KMS-11 (cell line): ENCODE measurements at regions not wholly inside any gene's neighbourhood (a gene's known extent, or its start where the extent isn't known, plus 50 kb on each side); places are given as distances from the start of the nearest gene placed in this dataset.

ENCODE experiments used
- H2AFZ ChIP-seq: fragments of 200-600 bp; sonication (generic); 2 replicates; pipeline ENCODE4 v1.6.1; 2016; ENCODE audit warnings: antibody characterized with exemption, mixed run types, low read depth
- H3K27ac ChIP-seq: fragments of 200-600 bp; sonication (generic); 2 replicates; pipeline ENCODE4 v1.6.1; 2016; ENCODE audit warnings: mild to moderate bottlenecking, mixed run types
- H3K27me3 ChIP-seq: fragments of 200-600 bp; sonication (generic); 2 replicates; pipeline ENCODE4 v1.6.1; 2017; ENCODE audit warnings: mild to moderate bottlenecking, low read depth, mixed run types, moderate library complexity; ENCODE audit not compliant: insufficient read depth
- H3K36me3 ChIP-seq: fragments of 200-600 bp; sonication (generic); 2 replicates; pipeline ENCODE4 v1.6.1; 2017; ENCODE audit warnings: mild to moderate bottlenecking, mixed run types; ENCODE audit not compliant: insufficient read depth
- H3K4me1 ChIP-seq: fragments of 200-600 bp; sonication (generic); 2 replicates; pipeline ENCODE4 v1.6.1; 2016; ENCODE audit warnings: mild to moderate bottlenecking, low read depth, mixed run types; ENCODE audit not compliant: poor library complexity, severe bottlenecking
- H3K4me2 ChIP-seq: fragments of 200-600 bp; sonication (generic); 2 replicates; pipeline ENCODE4 v1.7.0; 2016; ENCODE audit warnings: mild to moderate bottlenecking, mixed run types
- H3K4me3 ChIP-seq: fragments of 200-600 bp; sonication (generic); IDR thresholded peaks from 2 replicates; pipeline ENCODE4 v1.6.1; 2017; ENCODE audit warnings: low read depth, low read length, mixed read lengths; ENCODE audit not compliant: insufficient read depth
- H3K79me2 ChIP-seq: fragments of 200-600 bp; sonication (generic); 2 replicates; pipeline ENCODE4 v1.6.1; 2016; ENCODE audit warnings: low read depth, mixed run types; ENCODE audit not compliant: insufficient read depth
- H3K9ac ChIP-seq: fragments of 200-600 bp; sonication (generic); 2 replicates; pipeline ENCODE4 v1.6.1; 2016; ENCODE audit warnings: mild to moderate bottlenecking, mixed run types
- H4K20me1 ChIP-seq: fragments of 200-600 bp; sonication (generic); 2 replicates; pipeline ENCODE4 v1.6.1; 2016; ENCODE audit warnings: mild to moderate bottlenecking, mixed run types; ENCODE audit not compliant: insufficient read depth
- CTCF ChIP-seq: fragments of 200-600 bp; sonication (generic); conservative IDR thresholded peaks from 2 replicates; pipeline ENCODE4 v1.6.1; 2017; ENCODE audit warnings: low read depth, mild to moderate bottlenecking, antibody characterized with exemption, low read length, moderate library complexity, mixed read lengths

GRCh38 chr10:98328163-98328562 is 60.2 kb upstream of the LOXL4 start:
- TF ChIP-seq CTCF, result no peak
- Histone ChIP-seq H3K4me3 (no peak overlapping the region), H3K27me3 (no peaks in the 10 kb centered on the region), H3K4me1 (no peaks in the 10 kb centered on the region), H3K36me3 (no peaks in the 10 kb centered on the region), H3K27ac (no peak overlapping the region), H3K79me2 (no peaks in the 10 kb centered on the region), H2AFZ (no peak overlapping the region), H4K20me1 (no peaks in the 10 kb centered on the region), H3K9ac (no peak overlapping the region), H3K4me2 (no peak overlapping the region)

GRCh38 chr10:98326621-98327027 is 58.6 kb upstream of the LOXL4 start:
- no peak overlapping the region for H3K9ac ChIP-seq
- TF ChIP-seq CTCF, result no peak
- no peaks in the 10 kb centered on the region for H3K79me2 ChIP-seq
- H3K27me3 ChIP-seq, result no peaks in the 10 kb centered on the region
- H3K4me1 ChIP-seq, result no peaks in the 10 kb centered on the region
- no peak overlapping the region for H2AFZ ChIP-seq
- no peak overlapping the region for H3K4me3 ChIP-seq
- no peak overlapping the region for H3K4me2 ChIP-seq
- H3K27ac ChIP-seq, result no peak overlapping the region
- H4K20me1 ChIP-seq, result no peaks in the 10 kb centered on the region
- no peaks in the 10 kb centered on the region for H3K36me3 ChIP-seq

- no peak for TF ChIP-seq CTCF
- Histone ChIP-seq H3K36me3 (no peaks in the 10 kb centered on the region), H3K27me3 (no peaks in the 10 kb centered on the region), H3K4me2 (no peak overlapping the region), H2AFZ (no peak overlapping the region), H3K79me2 (no peaks in the 10 kb centered on the region), H3K9ac (no peak overlapping the region), H3K27ac (no peak overlapping the region), H4K20me1 (no peaks in the 10 kb centered on the region), H3K4me1 (no peaks in the 10 kb centered on the region), H3K4me3 (no peak overlapping the region)
These were observed 55.5 kb upstream of the LOXL4 start for GRCh38 chr10:98323221-98324164.

DNA sequence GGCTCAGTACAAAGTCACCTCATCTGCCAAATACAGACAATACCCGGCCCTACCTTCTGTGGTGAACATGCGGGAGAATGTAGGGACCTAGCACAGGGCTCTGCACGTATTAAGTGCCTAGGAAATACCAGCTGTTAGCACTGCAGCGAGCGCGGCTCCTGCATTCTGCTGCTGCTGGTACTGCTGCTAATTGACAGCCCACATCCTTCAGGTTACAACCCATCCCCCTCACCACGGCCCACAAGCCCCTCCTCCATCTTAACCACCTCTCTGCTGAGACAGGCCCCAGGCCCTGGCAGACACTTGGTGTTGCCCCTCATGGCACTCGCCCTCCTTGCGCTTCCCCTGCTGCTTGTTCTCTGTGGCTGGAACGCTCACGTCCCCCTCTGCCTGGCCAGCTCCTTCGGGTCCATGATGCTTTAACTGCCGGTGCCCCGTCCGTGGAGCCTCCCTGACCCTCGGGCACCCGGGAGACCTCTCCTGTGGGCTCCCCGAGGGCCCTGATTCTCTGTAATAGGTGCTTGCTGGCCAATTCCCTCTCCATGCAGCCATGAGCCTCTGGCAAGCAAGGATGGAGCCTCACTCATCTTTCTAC is 53.3 kb upstream of the LOXL4 start:
- H3K79me2 ChIP-seq, result no peaks in the 10 kb centered on the region
- H3K4me2 ChIP-seq, result no peak overlapping the region
- no peaks in the 10 kb centered on the region for H3K36me3 ChIP-seq
- H3K27me3 ChIP-seq, result no peaks in the 10 kb centered on the region
- H3K9ac ChIP-seq, result no peak overlapping the region
- no peak for TF ChIP-seq CTCF
- H2AFZ ChIP-seq, result no peak overlapping the region
- H3K27ac ChIP-seq, result no peak overlapping the region
- H3K4me1 ChIP-seq, result no peaks in the 10 kb centered on the region
- H4K20me1 ChIP-seq, result no peaks in the 10 kb centered on the region
- no peak overlapping the region for H3K4me3 ChIP-seq
